IMR-90 (cell line): ENCODE measurements at regions not wholly inside any gene's neighbourhood (a gene's known extent, or its start where the extent isn't known, plus 50 kb on each side); places are given as distances from the start of the nearest gene placed in this dataset.

ENCODE experiments used
- CTCF ChIP-seq: conservative IDR thresholded peaks from 2 replicates; pipeline ENCODE4 v1.5.1; 2012; ENCODE audit warnings: mild to moderate bottlenecking, low read depth, low read length, improper control_type of control experiment
- MXI1 ChIP-seq: IDR thresholded peaks from 2 replicates; pipeline ENCODE4 v1.6.1; 2012; ENCODE audit warnings: low read depth, mild to moderate bottlenecking, low read length, moderate library complexity, borderline replicate concordance

GRCh38 chr5:153212471-153212870 is 278.0 kb upstream of the GRIA1 start:
- TF ChIP-seq MXI1 (no peak), CTCF (no peak)
